OCI-LY3 (cell line): ENCODE measurements at regions not wholly inside any gene's neighbourhood (a gene's known extent, or its start where the extent isn't known, plus 50 kb on each side); places are given as distances from the start of the nearest gene placed in this dataset.

Experiments
- EZH2phosphoT487 ChIP-seq: fragments of 200-600 bp; shearing (Covaris generic); IDR thresholded peaks from 2 replicates; pipeline ENCODE4 v1.6.1; 2018; ENCODE audit warnings: antibody characterized with exemption, mixed run types, low read depth
- TF ChIP-seq, protein P1 (sequence below): fragments of 200-600, 300-600 bp; sonication (generic); IDR thresholded peaks from 2 replicates; pipeline ENCODE4 v1.5.1; 2014; ENCODE audit warnings: antibody characterized with exemption, low read length, low read depth

DNA sequence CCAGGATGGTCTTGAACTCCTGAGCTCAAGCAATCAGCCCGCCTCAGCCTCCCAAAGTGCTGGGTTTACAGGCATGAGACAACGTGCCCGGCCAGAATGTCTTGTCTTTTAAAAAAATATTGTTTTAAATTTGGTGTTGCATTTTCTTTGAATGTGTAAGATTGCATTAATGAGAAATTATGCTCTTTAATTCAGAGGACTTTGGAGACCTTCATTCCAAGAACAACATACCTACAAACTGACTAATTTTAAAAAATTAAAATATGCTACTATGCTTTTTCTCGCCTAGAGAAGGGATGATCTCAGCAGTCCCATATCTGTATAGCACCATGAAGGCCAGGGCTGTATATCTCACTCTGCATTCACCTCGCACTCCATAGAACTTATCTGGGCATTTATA is 204.3 kb upstream of the SLC7A11 start:
- TF ChIP-seq, protein P1, sequence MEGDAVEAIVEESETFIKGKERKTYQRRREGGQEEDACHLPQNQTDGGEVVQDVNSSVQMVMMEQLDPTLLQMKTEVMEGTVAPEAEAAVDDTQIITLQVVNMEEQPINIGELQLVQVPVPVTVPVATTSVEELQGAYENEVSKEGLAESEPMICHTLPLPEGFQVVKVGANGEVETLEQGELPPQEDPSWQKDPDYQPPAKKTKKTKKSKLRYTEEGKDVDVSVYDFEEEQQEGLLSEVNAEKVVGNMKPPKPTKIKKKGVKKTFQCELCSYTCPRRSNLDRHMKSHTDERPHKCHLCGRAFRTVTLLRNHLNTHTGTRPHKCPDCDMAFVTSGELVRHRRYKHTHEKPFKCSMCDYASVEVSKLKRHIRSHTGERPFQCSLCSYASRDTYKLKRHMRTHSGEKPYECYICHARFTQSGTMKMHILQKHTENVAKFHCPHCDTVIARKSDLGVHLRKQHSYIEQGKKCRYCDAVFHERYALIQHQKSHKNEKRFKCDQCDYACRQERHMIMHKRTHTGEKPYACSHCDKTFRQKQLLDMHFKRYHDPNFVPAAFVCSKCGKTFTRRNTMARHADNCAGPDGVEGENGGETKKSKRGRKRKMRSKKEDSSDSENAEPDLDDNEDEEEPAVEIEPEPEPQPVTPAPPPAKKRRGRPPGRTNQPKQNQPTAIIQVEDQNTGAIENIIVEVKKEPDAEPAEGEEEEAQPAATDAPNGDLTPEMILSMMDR: no peak
- TF ChIP-seq EZH2phosphoT487: no peak
